IPS-15b (cell line): ENCODE measurements at regions not wholly inside any gene's neighbourhood (a gene's known extent, or its start where the extent isn't known, plus 50 kb on each side); places are given as distances from the start of the nearest gene placed in this dataset.

ENCODE experiments used
- H3K27me3 ChIP-seq: one replicate; pipeline ENCODE4 v1.6.1; 2013; ENCODE audit warnings: low read length; ENCODE audit not compliant: control insufficient read depth, insufficient read depth
- H3K36me3 ChIP-seq: one replicate; pipeline ENCODE4 v1.6.1; 2013; ENCODE audit warnings: low read length; ENCODE audit not compliant: control insufficient read depth, insufficient read depth
- H3K4me1 ChIP-seq: one replicate; pipeline ENCODE4 v1.6.1; 2013; ENCODE audit warnings: mild to moderate bottlenecking, low read length; ENCODE audit not compliant: control insufficient read depth, insufficient read depth
- H3K4me3 ChIP-seq: one replicate; pipeline ENCODE4 v1.5.1; 2013; ENCODE audit warnings: low read depth, low read length
- H3K9ac ChIP-seq: one replicate; pipeline ENCODE4 v1.6.1; 2013; ENCODE audit warnings: low read depth, mild to moderate bottlenecking, low read length
- H3K9me3 ChIP-seq: one replicate; pipeline ENCODE4 v1.6.1; 2013; ENCODE audit warnings: mild to moderate bottlenecking, low read length; ENCODE audit not compliant: control insufficient read depth, insufficient read depth

DNA sequence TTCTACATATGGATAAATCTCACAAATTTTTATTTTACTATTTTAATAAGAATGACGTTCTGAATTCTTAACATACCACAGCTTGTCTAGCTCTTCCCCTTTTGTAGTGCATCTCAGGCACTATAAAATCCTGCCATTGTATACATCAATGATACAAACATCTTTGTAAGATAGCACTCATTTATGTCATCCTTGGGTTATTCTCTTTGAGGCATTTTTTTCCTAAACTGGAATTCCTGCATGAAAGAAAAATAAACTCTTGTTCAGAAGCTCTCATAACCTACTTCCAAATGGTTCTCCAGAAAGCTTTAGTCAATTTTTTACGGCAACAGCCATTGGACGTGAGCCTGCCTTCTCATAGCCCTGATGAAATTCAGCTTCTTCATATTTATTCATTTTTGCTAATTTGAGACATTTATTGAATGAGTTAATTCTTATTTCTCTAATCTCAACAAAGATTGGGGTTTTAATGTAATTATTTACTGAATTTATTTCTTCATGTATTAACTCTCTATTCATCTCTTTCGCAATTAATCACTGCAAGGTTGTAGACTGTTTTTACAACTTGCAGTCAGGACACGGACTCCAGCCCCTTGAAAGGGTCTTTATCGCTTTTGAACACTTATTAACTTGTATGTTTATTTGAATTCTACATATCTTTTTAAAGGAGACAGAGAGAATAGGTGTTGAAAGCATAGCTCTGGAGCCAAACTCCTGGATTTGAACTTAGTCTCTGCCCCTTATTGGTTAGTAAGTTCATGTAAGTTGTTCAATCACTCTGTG lies 57.6 kb upstream of the PARD3B start:
- no peaks in the 10 kb centered on the region for H3K9me3 ChIP-seq
- H3K4me1 ChIP-seq = no peaks in the 10 kb centered on the region
- H3K4me3 ChIP-seq = no peak overlapping the region
- no peaks in the 10 kb centered on the region for H3K36me3 ChIP-seq
- H3K9ac ChIP-seq = no peak overlapping the region
- H3K27me3 ChIP-seq = no peaks in the 10 kb centered on the region

DNA sequence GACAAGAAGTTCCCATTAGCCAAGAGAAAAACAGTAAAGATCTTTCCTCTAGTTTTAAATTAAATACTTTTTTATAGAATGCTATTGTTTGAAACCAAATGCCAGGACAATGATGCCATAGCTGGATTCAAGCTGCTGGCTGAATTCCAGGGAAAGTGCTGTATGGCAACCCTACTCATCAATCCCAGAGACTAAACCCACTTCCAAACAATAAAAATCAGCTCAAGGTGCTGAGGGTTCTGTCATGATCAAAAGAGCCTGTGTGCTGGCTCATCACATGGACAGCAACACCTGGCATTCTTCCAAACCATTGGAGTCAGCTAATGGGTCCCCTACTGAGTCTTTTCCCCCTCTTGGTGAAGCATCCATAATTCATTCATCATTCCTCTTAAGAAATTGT lies 53.7 kb upstream of the PARD3B start:
- no peaks in the 10 kb centered on the region for H3K36me3 ChIP-seq
- no peak overlapping the region for H3K4me3 ChIP-seq

DNA sequence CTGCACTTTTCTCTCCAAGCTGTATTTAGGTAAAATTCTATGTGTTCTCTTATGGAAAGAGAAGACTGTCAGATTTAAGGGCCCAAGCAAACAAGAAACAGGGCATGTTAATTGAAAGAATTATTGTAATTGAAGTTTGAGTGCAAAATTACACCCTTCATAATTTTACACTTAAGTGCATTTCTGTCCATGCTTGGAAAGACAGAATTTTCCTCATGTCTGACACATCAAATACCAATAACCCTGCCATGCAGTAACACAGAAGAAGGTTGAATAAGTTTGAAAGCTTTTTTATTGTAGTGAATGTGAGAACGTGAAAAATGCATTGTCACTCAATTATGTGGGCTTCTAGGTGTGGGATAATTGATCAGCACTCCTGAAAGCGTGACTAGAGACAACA lies 52.9 kb upstream of the PARD3B start:
- no peaks in the 10 kb centered on the region for H3K4me1 ChIP-seq
- no peaks in the 10 kb centered on the region for H3K27me3 ChIP-seq
- no peak overlapping the region for H3K9ac ChIP-seq
- H3K4me3 ChIP-seq = no peak overlapping the region
- no peaks in the 10 kb centered on the region for H3K9me3 ChIP-seq
- no peaks in the 10 kb centered on the region for H3K36me3 ChIP-seq

More for the DNA sequence above, 53.7 kb upstream of the PARD3B start:
- Histone ChIP-seq H3K9ac (no peak overlapping the region), H3K4me1 (no peaks in the 10 kb centered on the region), H3K9me3 (no peaks in the 10 kb centered on the region), H3K27me3 (no peaks in the 10 kb centered on the region)

DNA sequence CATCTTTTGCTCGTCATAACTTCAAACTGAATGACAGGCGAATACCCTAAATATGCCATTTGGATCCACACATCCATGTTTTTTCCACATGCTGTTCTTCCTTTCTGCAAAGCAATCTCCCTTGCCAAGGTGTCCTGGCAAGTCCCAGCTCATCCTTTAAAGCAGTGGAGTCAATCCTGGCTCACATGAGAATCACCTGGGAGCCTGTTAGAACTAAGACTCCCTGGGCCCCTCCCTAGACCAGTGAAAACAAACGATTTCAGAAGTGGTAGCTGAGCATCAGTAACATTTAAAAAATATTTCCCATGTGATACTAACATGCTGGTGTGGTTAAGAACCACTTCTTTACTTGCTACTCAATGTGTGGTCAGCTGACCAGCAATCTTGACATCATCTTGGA lies 50.6 kb upstream of the PARD3B start:
- H3K36me3 ChIP-seq = no peaks in the 10 kb centered on the region
- H3K4me1 ChIP-seq = no peaks in the 10 kb centered on the region
- H3K9ac ChIP-seq = no peak overlapping the region
- H3K4me3 ChIP-seq = no peak overlapping the region
- no peaks in the 10 kb centered on the region for H3K27me3 ChIP-seq
- H3K9me3 ChIP-seq = no peaks in the 10 kb centered on the region

DNA sequence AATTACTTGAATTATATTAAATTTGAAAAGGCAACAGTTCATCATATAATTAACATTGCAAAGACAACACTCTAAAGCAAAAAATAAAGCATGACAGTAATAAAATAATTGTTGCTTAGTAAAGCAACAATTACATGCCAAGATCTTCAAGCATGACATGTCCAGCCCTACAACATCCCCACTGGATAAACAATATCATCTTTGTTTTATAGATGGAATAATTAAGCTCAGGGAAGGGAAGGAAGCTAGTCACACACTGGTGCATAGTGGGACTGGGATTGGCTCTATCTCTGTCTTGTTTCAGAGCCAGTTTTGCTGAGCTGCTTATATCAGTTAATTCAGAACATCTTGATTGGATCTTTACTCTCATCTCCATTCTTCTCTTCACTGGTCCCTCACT lies 49.9 kb upstream of the PARD3B start:
- Histone ChIP-seq H3K27me3 (no peaks in the 10 kb centered on the region), H3K9ac (no peak overlapping the region), H3K4me3 (no peak overlapping the region), H3K9me3 (no peaks in the 10 kb centered on the region), H3K36me3 (no peaks in the 10 kb centered on the region), H3K4me1 (no peaks in the 10 kb centered on the region)
